ENCODE measurements at regions not wholly inside any gene's neighbourhood (a gene's known extent, or its start where the extent isn't known, plus 50 kb on each side); places are given as distances from the start of the nearest gene placed in this dataset.
"Not testable (repeated sequence)": the region's sequence is repeated elsewhere in the genome, so short reads cannot be mapped to it uniquely, and the experiment has no call there.

DNA sequence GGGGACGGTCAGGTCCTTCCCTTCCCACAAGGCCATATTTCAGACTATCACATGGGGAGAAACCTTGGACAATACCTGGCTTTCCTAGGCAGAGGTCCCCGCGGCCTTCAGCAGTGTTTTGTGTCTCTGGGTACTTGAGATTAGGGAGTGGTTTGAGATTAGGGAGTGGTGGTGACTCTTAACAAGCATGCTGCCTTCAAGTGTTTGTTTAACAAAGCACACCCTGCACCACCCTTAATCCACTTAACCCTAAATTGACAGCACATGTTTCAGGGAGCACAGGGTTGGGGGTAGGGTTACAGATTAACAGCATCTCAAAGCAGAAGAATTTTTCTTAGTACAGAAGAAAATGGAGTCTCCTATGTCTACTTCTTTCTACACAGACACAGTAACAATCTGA lies 1152.2 kb upstream of the SLC39A10 start:
- ATAC-seq; intact Hi-C loops (cut with DNase I): not testable (repeated sequence)
- peak; percentile 35 for DNase-seq (ENCODE audit: missing footprints)

DNA sequence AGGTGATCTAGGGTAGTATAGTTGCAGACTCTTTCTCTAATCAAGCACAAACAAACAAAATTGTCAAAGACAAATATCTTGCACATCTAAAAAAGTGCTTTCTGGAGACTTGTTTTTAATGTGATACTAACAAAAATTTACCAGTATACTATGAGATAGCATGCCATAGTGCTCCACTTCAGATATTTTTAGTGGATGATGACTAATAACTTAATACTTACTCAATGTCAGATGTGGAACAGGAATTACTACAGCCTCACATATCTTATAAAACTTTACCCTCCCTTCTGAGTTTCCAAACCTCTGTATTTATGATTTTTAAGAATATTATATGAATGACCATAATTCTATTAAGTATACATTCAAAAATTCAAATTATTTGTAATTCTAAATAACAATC lies 1162.0 kb upstream of the SLC39A10 start:
- ATAC-seq (no peak), DNase-seq (ENCODE audit: missing footprints) (no peak)
- intact Hi-C loops (cut with DNase I): no loop called here

DNA sequence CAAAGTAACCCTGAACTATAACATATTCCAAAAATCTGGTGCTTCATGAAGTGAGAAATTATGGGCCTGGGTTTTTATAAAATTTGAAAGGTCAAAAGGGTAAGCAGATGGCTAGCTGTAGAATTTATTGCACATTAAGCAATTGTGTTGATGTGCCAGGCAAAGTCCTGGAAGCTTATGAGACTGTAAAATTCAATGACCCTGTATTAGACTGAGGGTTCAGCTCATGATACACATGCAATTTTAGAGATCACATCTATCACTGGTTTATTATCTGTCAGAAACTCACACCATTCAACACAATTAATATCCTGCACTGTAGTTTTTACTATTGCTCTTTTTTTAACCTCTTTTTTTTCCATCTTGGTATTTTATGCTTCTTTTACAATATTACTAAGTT lies 1162.6 kb upstream of the SLC39A10 start:
- intact Hi-C loops (cut with DNase I): no loop called here
- ATAC-seq (no peak), DNase-seq (ENCODE audit: missing footprints) (no peak)

DNA sequence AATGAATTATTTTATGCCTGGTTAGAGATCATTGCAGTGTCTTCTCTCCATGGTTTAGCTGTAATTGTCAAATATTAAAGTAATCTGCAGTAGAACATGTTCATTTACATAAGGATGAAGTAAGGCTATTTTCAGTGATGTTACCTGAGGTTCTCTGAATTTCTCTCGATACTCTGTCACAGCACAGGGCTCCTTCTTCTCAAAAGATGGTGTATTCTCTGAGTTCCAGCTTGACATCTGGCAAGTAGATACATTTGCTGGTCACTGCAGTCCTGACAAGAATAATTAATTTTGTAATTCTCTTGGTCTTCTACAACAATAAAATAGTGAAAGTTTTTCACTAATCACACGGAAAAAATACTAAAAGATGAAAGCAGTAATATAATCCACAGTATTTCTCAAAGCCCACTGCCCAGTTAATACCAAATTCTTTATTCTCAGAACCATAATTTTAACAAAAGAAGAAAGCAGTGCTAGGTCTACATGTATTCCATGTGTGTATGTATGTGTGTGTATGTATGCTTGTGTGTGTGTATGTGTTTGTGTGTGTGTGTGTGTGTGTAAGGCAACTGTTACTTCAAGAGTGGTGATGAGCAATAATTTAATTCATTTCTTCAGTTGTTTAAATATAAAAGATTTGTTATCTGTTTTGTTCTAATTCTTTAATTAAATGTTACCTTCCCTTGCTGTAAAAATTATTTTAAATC lies 1165.5 kb upstream of the SLC39A10 start:
- ATAC-seq (no peak), DNase-seq (ENCODE audit: missing footprints) (no peak)
- intact Hi-C loops (cut with DNase I): no loop called here

DNA sequence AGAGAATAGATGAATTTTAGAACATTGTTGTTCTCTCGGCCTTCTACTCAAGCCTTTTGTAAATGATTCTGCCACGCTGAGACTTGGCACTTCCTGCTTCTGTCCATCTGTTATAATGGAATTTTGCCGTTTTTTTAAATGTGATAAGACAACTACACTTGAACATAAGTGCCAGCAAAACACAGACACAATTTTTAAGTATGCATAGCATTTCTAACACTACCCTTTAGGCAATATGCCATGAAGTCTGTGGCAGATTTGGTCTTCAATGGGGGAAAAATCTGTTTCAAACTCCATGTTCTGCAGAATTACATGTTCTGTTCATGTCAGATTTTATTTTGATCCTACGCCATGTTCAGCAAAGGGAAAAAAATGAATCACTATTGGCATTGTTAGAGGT lies 1170.7 kb upstream of the SLC39A10 start:
- no peak for ATAC-seq
- DNase-seq (ENCODE audit: missing footprints): no peak
- intact Hi-C loops (cut with DNase I): no loop called here

DNA sequence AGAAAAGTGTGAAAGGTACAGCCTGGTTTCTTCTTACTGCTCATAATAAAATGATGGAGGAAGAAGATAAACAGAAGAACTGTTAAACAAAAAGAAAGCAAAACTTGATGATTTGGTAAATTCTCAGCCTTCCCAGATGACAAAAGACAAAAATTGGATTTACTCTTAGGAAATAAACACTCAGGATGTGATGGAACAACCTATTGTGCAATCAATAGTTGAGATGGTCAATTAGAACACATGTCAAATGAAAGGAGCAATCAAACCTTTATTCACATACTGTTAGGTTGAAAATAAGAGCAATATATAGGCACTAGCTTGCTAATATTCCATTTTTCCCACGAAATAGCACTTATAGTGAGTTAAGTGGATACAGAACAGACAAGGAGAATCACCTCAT lies 1174.0 kb upstream of the SLC39A10 start:
- DNase-seq (ENCODE audit: missing footprints): no peak
- ATAC-seq: no peak
- intact Hi-C loops (cut with DNase I): no loop called here

DNA sequence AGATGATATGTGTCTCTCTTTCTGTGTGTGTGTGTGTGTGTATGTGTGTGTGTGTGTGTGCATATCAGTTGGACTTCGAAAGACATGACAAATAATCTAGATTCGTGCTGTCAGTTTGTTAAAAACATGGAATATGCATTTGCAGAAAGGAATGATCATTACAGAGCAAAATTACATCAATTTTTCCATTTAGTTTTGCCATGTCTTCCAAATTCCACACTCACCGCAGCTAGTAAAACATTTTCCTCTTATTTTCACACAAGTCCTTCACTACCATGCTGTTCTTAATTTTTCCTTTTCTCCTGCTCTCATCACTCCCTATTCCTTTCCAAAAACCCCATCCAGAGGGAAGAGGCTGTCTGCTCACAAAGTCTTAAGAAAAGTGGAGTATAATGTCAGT lies 1191.4 kb upstream of the SLC39A10 start:
- DNase-seq (ENCODE audit: missing footprints): no peak
- intact Hi-C loops (cut with DNase I): no loop called here
- ATAC-seq: no peak

DNA sequence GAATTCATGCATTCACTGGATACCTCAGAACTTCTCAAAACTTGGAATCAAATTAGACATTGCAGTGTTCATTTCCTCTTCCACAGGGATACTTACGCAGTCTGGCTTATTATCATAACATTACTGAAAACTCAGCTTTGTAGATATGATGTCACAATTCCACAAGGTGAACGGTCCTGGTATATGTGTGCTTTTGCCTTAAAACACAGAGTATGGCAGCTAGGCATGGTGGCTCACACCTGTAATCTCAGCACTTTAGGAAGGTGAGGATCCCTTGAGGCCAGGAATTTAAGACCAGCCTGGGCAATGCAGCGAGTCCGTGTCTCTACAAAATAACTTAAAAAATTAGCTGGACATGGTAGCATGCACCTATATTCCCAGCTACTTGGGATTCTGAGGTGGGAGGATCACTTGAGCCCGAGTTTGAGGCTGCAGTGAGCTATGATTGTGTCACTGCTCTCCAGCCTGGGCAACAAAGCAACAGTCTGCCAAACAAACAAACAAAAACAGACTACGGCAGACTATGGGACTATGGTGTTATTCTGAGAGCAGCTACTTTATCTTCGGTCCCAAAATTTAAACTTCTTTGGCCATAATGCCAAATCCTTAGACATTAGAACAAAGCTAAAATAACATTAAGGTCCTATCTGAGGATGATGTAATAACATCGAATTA lies 1191.9 kb upstream of the SLC39A10 start:
- ATAC-seq: no peak
- intact Hi-C loops (cut with DNase I): no loop called here
- no peak for DNase-seq (ENCODE audit: missing footprints)

DNA sequence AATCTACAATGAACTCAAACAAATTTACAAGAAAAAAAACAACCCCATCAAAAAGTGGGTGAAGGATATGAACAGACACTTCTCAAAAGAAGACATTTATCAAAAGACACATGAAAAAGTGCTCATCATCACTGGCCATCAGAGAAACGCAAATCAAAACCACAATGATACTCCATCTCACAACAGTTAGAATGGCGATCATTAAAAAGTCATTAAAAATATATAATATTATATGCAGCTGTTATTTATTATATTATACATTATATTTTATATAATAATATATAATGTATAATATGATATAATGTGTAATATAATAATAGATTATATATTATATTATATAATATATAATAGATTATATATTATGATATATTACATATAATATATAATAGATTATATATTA lies 1194.1 kb upstream of the SLC39A10 start:
- intact Hi-C loops (cut with DNase I); ATAC-seq: not testable (repeated sequence)

DNA sequence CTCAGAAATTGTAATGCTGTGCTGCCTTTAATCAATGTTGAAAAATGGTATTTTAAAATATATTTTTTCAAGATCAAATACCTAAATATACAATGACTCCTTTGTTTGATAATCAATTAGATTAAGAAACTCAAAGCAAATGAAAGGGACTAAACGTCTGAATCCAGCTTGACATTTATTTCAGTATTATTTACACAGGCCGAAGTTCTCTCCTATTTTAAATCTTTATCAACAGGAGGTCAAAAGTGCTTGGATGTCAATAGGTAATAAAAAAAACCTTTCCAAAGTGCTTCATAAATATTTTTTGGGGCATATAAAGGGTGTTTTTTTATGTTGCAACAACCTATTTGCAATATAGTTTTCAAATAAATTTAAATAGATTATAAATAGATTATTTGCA lies 1201.7 kb upstream of the SLC39A10 start:
- DNase-seq (ENCODE audit: missing footprints): no peak
- no peak for ATAC-seq
- intact Hi-C loops (cut with DNase I): no loop called here

More for the DNA sequence above, 1194.1 kb upstream of the SLC39A10 start:
- DNase-seq (ENCODE audit: missing footprints): not testable (repeated sequence)

DNA sequence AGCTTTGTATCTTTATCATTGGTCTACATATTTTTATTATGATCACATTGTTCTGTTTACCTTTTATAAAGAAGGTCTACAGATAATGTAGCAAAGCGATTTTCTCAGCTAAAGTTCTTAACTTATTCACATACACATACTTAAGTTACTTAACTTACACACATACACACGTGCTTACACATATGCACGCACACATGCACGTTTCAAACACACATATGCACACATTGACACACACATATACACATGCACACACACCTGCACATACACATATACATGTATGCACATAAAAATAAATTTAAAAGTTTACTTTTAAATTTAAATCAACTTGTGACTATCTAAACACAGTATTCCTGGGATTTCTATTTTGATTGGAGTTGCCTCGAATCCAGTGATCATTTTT lies 1204.5 kb upstream of the SLC39A10 start:
- DNase-seq (ENCODE audit: missing footprints): no peak
- intact Hi-C loops (cut with DNase I): no loop called here
- ATAC-seq: no peak

DNA sequence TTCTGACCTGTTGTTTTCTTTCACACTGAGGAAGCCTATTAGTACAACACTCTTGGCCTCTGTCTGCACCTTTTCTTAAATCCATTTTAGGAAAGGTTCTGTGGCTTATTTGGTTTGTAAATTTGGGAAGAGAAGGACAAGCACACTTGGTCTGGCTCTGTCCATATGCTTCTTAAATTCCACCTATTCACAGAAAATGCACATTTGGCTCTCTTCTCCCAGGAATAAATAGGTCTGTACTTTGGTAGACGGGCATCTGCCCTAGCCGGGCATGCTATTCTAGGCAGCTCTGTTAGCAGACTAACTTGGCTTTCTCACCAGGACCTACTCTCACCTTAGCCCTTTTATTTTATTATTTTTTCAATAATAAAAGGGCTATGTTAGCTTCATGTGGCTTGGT lies 1211.8 kb upstream of the SLC39A10 start:
- no peak for ATAC-seq
- no peak for DNase-seq (ENCODE audit: missing footprints)

DNA sequence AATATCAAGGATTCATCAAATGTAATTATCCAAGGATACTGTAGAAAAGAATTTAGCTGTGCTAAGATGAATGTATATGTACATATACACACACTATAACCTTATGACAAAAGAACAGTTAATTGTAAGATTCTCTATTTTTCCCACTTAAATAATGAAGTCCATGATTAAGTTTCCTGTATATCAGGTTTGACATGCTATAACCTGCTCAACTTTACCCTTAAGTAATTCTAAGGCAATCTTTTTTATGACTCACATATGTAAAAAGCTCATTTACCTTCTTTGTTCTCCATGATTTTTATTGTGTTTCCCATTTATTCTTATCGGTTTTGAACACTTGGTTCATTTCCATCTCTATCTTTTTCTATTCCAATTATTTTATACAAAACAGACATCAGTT lies 1213.1 kb upstream of the SLC39A10 start:
- no peak for DNase-seq (ENCODE audit: missing footprints)
- no peak for ATAC-seq
- intact Hi-C loops (cut with DNase I): no loop called here

More for the DNA sequence above, 1211.8 kb upstream of the SLC39A10 start:
- intact Hi-C loops (cut with DNase I): no loop called here

DNA sequence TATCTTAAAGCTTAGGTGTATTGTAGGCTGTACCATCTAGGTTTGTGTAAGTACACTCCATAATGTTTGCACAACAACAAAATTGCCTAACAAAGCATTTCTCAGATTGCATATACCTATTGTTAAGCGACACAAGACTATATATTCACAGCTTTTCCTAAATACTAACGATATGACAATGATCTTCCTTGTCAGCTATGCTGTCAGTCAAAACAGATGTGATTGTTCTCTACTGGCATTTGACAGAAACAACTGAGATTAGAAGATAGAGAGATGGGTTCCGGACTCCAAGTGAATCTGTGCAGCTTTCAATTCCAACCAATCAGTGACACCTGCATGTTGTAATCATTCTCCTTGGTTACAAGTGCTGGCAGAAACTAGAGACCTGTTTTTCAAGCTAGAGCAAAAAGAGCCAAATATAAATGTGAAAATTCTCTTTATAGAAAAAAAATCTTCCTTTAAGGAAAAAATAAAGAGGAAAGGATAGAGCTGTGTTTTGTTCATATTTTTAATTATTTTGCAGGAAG lies 1232.3 kb upstream of the SLC39A10 start:
- intact Hi-C loops (cut with DNase I): no loop called here
- DNase-seq (ENCODE audit: missing footprints) (no peak), ATAC-seq (no peak)

DNA sequence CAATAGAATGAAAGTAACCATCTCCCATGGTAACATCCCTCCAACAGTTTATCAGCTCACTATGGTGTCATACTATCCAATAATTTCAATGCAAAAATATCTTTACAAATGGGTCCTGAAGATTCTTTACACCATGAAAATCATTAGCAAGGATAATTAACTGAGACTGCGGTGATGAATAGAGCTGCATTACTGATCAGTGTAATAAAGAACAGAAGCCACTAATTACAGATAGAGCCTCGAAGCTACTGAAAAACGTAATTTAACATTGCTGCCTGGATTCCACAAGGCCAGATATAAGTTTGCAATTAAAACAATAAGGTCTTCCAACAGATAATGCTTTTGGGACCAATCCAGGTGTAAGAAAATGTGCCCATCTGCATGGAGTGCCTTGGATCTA lies 1245.8 kb upstream of the SLC39A10 start:
- intact Hi-C loops (cut with DNase I): no loop called here
- ATAC-seq (no peak), DNase-seq (ENCODE audit: missing footprints) (no peak)

DNA sequence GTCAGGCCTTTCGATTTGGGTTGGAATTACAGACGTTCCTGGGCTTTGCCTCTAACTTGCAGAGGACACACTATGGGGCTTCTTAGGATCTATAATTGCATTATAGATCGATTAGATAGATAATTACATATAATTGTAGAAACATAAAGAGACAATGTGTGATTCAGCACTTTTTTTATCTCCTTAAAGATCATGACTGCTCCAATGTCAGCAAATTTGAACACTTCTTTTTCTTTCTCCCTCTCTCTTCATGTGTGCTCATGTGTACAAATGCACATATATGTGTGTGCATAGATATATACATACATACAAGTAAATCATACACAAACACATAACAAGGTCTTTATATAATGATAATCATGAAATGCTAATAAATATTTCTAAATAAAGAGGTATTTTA lies 1261.2 kb upstream of the SLC39A10 start:
- DNase-seq (ENCODE audit: missing footprints): no peak
- intact Hi-C loops (cut with DNase I): no loop called here
- ATAC-seq: no peak

DNA sequence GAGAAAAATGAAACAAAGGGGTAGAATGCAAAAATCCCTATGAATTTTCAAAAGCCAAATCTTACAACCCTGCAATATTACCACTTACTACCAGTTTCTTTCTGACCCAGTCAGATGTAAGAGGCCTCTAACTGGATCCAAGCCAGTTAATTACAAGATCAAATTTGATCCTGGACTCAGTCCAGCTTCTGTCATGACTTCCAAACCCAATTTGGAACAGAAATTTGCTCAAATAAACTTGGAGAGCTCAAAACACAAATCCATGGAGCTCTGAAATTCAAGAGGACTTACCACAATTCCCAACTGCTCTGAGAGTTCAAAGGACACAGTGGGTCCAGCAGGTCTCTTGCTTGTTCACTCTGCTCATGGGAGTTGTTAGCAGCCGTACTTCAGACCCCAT lies 1271.7 kb upstream of the SLC39A10 start:
- DNase-seq (ENCODE audit: missing footprints) (no peak), ATAC-seq (no peak)
- intact Hi-C loops (cut with DNase I): no loop called here

DNA sequence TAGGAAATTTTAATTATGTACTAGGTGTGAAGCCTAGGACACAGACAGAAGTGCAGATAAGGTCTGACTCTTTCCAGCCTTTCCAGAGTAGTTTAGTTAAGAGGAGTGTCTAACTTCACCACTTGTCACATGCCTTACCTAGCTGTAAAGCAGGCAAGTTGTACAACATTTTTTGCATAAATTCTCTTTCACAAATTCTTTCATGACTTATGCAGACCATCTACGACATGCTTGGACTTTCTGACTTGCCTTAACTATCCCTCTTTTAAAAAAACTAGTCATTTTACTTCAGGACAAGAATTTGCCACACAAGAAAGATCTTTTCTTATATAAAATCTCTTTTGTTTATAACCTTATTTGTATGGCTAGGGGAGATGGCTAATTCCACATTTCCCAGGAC lies 1273.6 kb upstream of the SLC39A10 start:
- DNase-seq (ENCODE audit: missing footprints) (no peak), ATAC-seq (no peak)
- intact Hi-C loops (cut with DNase I): no loop called here

DNA sequence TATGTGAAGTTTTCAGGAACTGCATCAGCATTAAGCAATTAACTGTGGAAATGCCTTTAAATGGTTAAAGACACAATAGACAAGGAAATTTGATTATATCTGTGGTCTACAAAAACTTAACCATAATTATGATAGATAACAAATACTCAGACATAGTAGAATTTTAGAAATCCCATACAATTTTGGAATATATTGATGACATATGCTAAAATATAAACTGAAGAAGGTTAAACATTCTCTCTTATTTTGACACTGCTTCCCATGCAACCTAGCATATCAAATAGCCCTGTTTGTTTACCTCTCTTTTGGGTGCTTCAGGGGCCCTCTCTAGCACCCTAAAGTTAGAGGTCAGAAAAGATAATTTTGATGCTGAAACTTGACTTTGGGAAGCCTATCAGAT lies 1274.8 kb upstream of the SLC39A10 start:
- no peak for DNase-seq (ENCODE audit: missing footprints)
- intact Hi-C loops (cut with DNase I): no loop called here
- ATAC-seq: no peak

DNA sequence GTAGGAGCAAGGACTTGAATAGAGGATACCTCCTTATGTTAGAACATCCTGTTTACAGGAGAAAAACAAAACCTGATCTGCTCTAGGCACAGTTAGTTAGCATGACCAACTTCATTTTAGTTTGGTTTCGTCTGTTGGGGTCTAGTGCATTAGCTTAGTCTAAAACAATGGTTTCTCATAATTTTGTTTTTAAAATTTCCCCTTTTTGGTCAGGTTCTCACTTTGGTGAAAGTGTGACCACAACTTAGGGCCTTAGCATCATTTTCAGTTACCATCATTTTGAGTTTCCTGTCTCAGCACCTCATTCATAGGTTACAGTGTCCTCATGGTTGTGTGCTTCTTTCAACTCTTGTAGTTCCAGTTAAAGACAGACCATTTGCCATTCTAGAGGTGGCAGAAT lies 1277.0 kb upstream of the SLC39A10 start:
- no peak for DNase-seq (ENCODE audit: missing footprints)
- ATAC-seq: no peak
- intact Hi-C loops (cut with DNase I): no loop called here

DNA sequence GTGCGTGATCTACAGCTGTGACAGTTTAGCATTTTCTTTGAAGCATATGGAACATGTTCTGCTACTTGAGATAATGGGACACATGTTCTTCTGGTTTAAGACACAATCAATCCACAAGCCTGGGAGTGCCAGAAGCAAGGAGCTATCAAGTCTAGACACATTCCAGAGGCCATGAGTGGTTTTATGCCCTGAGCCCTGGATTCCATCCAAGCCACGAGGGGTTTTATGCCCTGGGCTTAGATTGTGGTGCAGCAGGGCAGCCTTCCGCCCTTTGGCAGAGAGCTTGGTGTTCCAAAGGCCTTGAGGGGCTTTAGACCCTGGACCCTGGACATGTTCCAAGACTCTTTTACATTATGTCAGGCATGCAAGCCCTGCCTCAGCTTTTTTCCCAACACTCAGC lies 1289.6 kb upstream of the SLC39A10 start:
- peak; percentile 27 for DNase-seq (ENCODE audit: missing footprints)
- intact Hi-C loops (cut with DNase I); ATAC-seq: not testable (repeated sequence)

All from Right ventricle myocardium inferior (tissue), 1 donor.